Left kidney (tissue), 1 donor: ENCODE measurements at regions not wholly inside any gene's neighbourhood (a gene's known extent, or its start where the extent isn't known, plus 50 kb on each side); places are given as distances from the start of the nearest gene placed in this dataset.

Experiments
- DNase-seq: peaks from one replicate; pipeline ENCODE4 v3.0.0-alpha.2; 2013

DNA sequence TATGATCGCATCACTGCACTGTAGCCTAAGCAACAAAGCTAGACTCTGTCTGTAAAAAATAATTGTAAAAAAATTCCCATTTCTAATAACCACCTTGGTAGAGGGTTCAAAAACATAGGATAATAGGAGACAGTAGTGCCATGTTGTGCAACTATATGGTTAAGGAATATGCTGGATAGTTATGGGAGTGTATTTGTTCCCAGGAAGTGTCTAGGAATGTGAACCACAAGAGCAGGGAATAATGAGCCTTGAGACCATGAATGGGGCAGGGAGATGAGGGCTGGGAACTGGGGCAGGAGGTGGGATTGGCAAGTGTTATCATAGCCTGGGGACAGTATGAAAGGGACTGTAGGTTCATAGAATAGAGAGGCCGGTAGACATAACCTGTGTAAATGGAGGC is 50.4 kb downstream of the RUSC2 start:
- no peak for DNase-seq

DNA sequence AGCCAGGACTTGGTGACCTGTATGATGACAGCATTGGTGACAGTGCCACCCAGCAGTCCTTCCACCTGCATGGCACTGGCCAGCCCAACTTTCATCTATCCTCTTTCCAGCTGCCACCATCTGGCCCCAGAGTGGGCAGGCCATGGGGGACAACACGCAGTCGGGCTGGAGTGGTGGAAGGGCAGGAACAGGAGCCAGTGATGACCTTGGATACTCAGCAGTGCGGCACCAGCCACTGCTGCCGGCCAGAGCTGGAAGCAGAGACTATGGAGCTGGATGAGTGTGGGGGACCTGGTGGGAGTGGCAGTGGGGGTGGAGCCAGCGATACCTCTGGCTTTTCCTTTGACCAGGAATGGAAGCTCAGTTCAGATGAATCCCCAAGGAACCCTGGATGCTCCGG is 56.9 kb downstream of the RUSC2 start:
- DNase-seq = no peak

DNA sequence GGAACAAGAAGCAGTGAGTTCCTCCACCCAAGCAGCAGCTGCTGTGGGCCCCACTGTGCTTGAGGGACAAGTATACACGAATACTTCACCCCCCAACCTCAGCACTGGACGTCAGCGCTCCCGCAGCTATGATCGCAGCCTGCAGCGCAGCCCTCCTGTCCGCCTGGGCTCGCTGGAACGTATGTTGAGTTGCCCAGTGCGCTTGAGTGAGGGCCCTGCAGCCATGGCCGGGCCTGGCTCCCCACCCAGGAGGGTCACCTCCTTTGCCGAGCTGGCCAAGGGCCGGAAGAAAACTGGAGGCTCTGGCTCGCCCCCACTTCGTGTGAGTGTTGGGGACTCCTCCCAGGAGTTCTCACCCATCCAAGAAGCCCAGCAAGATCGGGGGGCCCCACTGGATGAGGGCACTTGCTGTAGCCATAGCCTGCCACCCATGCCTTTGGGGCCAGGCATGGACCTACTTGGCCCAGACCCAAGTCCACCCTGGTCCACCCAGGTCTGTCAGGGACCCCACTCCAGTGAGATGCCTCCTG is 57.1 kb upstream of the TESK1 start:
- no peak for DNase-seq

DNA sequence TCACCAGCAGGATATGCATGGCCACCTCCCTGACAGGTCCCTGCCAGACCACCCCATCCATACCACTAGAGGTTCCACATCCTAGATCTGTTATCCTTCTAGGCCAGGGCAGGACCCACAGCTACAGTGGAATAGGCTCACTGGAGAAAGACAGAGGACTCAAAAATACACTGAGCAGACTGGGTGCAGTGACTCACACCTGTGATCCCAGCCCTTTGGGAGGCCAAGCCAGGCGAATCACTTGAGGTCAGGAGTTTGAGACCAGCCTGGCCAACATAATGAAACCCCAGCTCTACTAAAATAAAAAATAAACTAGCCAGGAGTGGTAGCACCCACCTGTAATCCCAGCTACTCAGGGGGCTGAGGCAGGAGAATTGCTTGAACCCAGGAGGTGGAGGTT is 56.5 kb upstream of the TESK1 start:
- DNase-seq = no peak

DNA sequence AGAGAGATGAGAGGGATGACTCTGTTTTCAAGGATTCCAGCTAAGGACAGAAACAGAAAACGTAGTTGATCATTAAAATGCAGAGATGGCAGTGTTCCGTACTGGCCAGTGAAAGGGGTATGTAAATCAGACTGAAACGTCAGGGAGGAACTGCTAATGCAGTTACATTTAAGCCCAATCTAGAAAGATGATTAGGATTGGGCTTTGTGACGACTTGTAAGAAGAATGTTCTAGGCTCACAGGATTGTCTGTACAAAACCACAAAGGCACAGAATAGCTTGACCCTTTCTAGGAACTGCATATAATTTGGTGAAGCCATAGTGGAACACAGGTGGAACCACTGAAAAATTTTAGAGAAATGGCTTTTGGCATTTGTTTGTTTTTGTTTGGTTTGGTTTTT is 55.6 kb upstream of the TESK1 start:
- DNase-seq = no peak

DNA sequence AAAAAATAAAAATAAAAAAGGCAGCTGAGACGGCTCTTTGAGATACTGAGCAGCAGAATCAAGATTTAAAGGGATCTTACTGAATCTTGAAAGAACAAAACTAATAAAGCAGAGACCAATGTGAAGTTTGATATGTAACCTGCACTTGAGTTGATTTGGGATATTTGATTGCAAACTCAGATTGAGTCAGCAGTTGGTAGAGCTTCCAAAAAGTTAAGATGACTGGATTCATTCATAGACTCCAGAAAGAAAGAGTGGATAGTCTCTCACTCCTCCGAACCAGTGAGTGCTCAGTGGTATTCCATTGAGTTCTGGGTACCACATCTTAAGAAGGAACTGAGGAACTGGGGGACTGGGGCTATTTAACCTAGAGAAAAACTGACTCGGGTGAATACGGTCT is 52.7 kb upstream of the TESK1 start:
- DNase-seq = no peak

DNA sequence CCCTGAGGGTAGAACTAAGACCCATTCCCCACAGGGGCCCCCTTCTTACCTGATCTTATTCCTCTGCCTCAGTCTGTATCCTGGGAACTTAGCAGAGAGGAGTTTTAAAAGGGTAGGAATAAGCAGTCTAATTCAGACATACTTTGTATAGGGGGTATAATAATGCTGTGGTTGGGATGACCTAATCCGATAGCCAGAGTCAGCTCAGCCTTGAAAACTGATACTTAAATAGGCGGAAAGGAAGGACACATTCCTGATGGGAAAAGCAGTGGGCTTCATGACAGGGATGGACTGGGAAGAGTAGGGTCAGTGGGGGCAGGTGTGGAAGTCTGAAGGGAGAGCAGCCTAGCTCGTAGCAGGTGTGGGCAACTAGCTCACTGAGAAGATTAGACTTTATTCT is 52.2 kb upstream of the TESK1 start:
- no peak for DNase-seq

DNA sequence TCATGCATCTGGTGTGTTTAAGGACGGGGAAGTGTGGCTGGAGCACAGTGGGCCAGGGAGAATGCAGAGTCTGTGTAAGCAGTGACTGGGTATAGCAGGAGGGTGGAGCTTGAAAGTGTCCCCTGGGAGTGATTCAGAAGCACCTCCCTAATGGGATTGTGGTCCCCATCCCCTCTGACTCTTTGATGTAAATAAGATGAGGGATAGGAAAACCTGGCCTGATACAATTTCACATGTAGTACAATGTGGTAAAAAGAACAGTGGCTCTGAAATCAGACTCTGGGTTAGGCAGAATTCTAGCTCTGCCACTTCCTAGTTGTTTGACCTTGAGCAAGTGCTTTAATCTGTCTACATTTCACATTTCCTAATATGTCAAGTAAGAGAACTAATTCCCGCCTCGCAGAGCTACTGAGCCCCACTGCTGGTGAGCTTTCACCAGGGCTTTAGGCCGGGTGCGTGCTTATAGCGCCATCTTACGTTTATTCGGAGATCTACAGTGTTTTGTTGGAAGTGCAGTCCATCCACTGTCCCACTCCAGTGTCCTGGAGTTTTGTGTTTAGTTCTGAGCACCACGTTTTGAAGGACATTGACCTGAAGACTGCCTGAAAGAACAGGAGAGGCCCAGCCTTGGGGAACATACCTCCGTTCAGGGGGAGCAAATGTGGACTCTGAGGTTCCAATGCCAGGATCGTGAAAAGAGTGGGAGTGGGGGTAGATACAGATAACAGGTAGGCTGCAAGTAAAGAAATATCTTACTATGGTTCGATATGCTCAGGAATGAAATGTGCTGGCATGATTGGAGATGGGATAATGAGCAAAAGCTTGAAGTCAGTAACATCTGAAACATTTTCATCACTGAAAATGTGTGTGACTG is 51.2 kb upstream of the TESK1 start:
- peak; percentile 66 for DNase-seq

DNA sequence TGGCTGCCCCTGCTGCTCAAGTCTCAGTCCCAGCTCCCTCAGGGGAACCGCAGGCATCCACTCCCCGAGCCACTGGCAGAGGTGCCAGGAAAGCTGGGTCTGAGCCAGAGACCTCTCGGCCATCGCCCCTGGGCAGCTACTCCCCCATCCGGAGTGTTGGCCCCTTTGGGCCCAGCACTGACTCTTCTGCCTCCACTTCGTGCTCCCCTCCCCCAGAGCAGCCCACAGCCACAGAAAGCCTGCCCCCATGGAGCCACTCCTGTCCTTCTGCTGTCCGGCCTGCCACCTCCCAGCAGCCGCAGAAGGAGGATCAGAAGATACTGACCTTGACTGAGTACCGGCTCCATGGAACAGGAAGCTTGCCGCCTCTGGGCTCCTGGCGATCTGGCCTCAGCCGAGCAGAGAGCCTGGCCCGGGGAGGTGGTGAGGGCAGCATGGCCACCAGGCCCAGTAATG is 49.8 kb upstream of the TESK1 start:
- no peak for DNase-seq
